Gastrocnemius medialis (tissue), 4 donors: ENCODE measurements at regions not wholly inside any gene's neighbourhood (a gene's known extent, or its start where the extent isn't known, plus 50 kb on each side); places are given as distances from the start of the nearest gene placed in this dataset.

ENCODE experiments used
- CTCF ChIP-seq, 5 experiments: fragments of 450-650 bp in 3 of 5; fragments of 200-600 bp in 2 of 5; sonication (generic) in 2 of 5; IDR thresholded peaks in 4 of 5; conservative IDR thresholded peaks in 1 of 5; 1 replicate in 4 of 5; 2 replicates in 1 of 5; pipeline ENCODE4 v1.5.1; 2016 to 2019; ENCODE audit warnings: antibody characterized with exemption in 5 of 5, mild to moderate bottlenecking in 3 of 5, moderate library complexity in 3 of 5
- POLR2A ChIP-seq, 2 donors: fragments of 450-650 bp; IDR thresholded peaks; one replicate each; pipeline ENCODE4 v1.6.1; 2017; ENCODE audit warnings: antibody characterized with exemption in 2 of 2, mild to moderate bottlenecking in 2 of 2, moderate library complexity in 2 of 2

DNA sequence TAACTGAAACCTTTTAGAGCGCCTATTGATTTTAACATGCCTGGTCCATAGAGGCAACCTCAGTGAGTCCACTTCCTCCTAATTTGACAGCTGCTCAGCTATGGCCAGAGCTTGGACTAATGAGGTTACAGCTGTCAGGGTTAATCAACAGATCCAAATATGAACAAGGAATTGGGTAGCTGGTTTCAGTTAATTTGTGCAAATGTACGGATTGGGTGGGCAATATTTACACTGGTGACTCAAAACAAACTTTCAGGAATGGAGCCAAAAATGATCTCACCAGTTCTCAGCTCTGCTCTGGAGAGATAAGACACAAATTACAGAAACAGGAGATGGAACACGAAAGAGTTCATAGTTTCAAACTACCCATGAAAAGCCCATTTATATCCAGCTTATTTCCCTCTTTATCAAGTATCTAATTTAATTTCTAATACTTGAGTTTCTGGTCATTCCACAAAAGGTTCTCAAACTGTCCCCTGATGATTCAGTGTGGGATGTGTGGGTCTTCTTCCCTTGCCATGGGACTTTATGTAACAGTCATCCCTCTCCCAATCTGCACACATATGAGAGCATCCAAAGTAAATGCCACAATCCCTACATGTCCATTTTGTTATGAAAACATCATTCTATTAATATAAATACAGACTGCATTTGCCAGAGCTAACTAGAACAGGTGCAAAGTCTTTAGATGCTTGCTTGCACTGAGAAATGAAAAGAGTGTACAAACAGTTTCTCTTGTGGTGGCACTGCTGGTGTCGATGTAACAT, 149.9 kb downstream of the RPS12 start:
- TF ChIP-seq CTCF (IDR thresholded peaks at IDR 0.05 in 4 of 5, conservative IDR thresholded peaks at IDR 0.05 in 1 of 5) = no peak
- TF ChIP-seq POLR2A (IDR thresholded peaks at IDR 0.05) = no peak
